ENCODE measurements at regions not wholly inside any gene's neighbourhood (a gene's known extent, or its start where the extent isn't known, plus 50 kb on each side); places are given as distances from the start of the nearest gene placed in this dataset.

DNA sequence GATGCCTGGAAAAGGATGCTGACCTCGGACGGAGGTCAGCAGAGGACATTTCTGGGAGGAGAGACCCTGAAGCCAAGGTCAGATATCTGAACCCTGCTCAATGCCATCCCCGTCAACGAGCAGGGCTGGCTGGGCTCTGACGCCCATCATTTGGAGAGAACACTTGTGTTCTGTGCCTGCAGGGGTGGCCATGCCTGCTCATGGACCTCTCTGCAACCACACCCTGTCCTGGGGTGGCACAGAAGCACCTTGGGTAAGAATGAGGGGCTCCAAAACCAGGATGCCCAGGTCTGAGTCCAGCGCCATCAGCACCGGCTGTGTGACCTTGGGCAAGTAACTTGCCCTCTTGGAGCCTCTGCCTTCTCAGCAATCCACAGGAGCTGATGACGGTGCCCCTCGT lies 293.7 kb upstream of the FOXF1 start:
- FAIRE-seq, result no peak
- DNase-seq (ENCODE audit: insufficient read length, low spot score), result no peak
- TF ChIP-seq CTCF (IDR thresholded peaks at IDR 0.05; ENCODE audit: insufficient read depth, missing control alignments), result no peak

- no peak for DNase-seq (ENCODE audit: insufficient read length, low spot score)
- no peak for FAIRE-seq
- no peak for TF ChIP-seq CTCF (IDR thresholded peaks at IDR 0.05; ENCODE audit: insufficient read depth, missing control alignments)
Observed at GRCh38 chr16:86217001-86217890, 293.1 kb upstream of the FOXF1 start.

GRCh38 chr16:86217891-86218270 lies 292.4 kb upstream of the FOXF1 start:
- TF ChIP-seq CTCF (IDR thresholded peaks at IDR 0.05; ENCODE audit: insufficient read depth, missing control alignments), result no peak
- DNase-seq (ENCODE audit: insufficient read length, low spot score) (no peak), FAIRE-seq (no peak)

GRCh38 chr16:86218479-86219170 lies 291.7 kb upstream of the FOXF1 start:
- TF ChIP-seq CTCF (IDR thresholded peaks at IDR 0.05; ENCODE audit: insufficient read depth, missing control alignments), result no peak
- DNase-seq (ENCODE audit: insufficient read length, low spot score) (no peak), FAIRE-seq (no peak)

DNA sequence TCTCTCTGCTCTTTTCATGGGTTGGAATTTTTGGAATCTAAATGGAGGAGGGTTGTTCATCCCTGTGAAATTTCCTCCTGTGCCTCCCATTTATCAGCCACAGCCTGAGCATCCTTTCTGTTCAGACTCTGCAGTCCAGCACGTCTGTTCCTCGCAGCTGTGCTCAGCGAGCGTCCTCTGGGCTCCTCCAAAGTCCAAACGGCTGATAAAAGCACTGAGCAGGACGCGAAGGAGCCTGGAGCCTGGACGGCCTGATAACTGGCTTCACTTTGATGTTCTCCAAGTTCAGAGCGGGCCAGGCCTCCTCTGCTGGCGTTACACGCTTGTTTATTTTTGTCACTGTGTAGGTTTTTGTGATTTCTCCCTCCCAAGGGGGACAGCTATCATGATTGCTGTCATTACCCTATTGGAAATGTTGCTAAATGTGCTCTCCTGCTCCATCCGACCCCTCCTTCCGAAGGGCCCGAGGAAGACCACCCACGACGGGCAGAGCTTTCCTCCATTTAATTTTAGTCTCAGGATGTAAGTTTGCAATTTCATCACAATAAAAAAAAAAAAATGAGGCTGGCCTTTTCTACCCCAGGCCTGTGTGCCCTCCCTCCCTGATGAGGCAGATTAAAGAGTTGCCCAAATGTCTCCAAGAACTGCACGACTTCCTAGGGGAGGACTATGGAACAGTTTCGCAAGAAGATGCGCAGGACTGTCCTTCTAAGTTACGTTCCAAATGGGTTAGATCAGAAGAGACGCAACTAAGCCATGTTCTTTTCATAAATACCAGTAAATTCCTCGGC lies 290.5 kb upstream of the FOXF1 start:
- FAIRE-seq (no peak), DNase-seq (ENCODE audit: insufficient read length, low spot score) (no peak)
- TF ChIP-seq CTCF (IDR thresholded peaks at IDR 0.05; ENCODE audit: insufficient read depth, missing control alignments), result no peak

- no peak for FAIRE-seq
- no peak for DNase-seq (ENCODE audit: insufficient read length, low spot score)
- no peak for TF ChIP-seq CTCF (IDR thresholded peaks at IDR 0.05; ENCODE audit: insufficient read depth, missing control alignments)
Observed at GRCh38 chr16:86220561-86220960, 289.8 kb upstream of the FOXF1 start.
